ENCODE measurements at regions not wholly inside any gene's neighbourhood (a gene's known extent, or its start where the extent isn't known, plus 50 kb on each side); places are given as distances from the start of the nearest gene placed in this dataset.

DNA sequence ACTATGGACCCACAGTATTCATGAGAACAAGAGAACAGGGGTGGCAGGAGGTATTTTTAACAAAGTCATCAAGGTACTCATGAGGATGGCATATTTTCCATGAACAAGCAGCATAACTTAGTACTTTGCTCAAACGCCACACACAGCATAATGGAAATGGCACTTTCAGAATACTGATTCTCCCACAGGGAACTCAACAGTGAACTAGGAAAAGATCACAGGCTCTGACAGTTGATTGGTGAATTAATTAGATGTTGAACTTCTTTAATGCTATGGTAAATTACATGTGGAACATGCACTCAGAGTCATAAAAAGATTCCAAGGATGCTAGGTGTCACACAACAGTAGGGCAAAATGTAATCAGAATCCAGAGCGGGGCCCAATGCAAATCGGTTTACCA is 1088.6 kb upstream of the C9orf72 start:
- no peak for DNase-seq
- intact Hi-C loops (cut with DNase I): no loop called here
- Histone ChIP-seq H3K27me3 (no peaks in the 10 kb centered on the region), H3K36me3 (no peaks in the 10 kb centered on the region), H3K27ac (no peak overlapping the region), H3K9me3 (no peaks in the 10 kb centered on the region), H3K4me1 (ENCODE audit: insufficient read depth) (no peaks in the 10 kb centered on the region), H3K4me3 (no peak overlapping the region)
- WGBS, 3 donors: 81 to 90% (median 87%) methylated on average over 3 of the region's 3 CpGs
- TF ChIP-seq EP300 (IDR thresholded peaks at IDR 0.05) (no peak), POLR2A (IDR thresholded peaks at IDR 0.05) (no peak), CTCF (IDR thresholded peaks at IDR 0.05) (no peak)

GRCh38 chr9:28662675-28663074 is 1089.4 kb upstream of the C9orf72 start:
- no peak for TF ChIP-seq CTCF (IDR thresholded peaks at IDR 0.05)
- no peak for TF ChIP-seq EP300 (IDR thresholded peaks at IDR 0.05)
- no peak for TF ChIP-seq POLR2A (IDR thresholded peaks at IDR 0.05)
- H3K4me1 ChIP-seq (ENCODE audit: insufficient read depth): no peaks in the 10 kb centered on the region
- DNase-seq: no peak
- H3K9me3 ChIP-seq: no peaks in the 10 kb centered on the region
- H3K27ac ChIP-seq: no peak overlapping the region
- H3K27me3 ChIP-seq: no peaks in the 10 kb centered on the region
- intact Hi-C loops (cut with DNase I): no loop called here
- H3K4me3 ChIP-seq: no peak overlapping the region
- WGBS, 3 donors: 94 to 98% (median 96%) methylated on average over 2 of the region's 2 CpGs
- no peaks in the 10 kb centered on the region for H3K36me3 ChIP-seq

DNA sequence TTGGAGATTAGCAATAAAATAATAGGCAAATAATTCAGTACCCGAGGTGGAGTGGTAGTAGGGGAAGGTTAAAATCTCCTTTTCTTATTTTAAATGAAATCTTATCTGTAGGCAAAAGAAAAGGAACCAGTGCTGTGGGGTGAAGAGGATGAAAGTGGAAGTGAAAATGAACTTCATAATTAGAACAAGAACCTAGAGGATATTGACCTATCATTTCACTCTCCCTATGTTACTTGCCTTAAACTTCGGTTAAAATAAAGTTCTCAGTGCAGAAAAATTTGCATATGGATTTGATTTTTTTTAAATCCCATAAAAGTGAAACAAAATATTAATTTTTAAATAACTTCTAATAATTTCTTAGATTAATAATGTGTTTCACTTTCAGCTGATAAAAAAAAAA is 1094.9 kb upstream of the C9orf72 start:
- 73 to 83% (median 79%) methylated on average over 2 of the region's 2 CpGs for WGBS, 3 donors
- H3K9me3 ChIP-seq: no peaks in the 10 kb centered on the region
- no peaks in the 10 kb centered on the region for H3K36me3 ChIP-seq
- no peak for TF ChIP-seq CTCF (IDR thresholded peaks at IDR 0.05)
- no peaks in the 10 kb centered on the region for H3K27me3 ChIP-seq
- H3K4me1 ChIP-seq (ENCODE audit: insufficient read depth): no peaks in the 10 kb centered on the region
- H3K27ac ChIP-seq: no peak overlapping the region
- intact Hi-C loops (cut with DNase I): no loop called here
- H3K4me3 ChIP-seq: no peak overlapping the region
- no peak for DNase-seq

- Histone ChIP-seq H3K27ac (no peak overlapping the region), H3K4me1 (ENCODE audit: insufficient read depth) (no peaks in the 10 kb centered on the region), H3K4me3 (no peak overlapping the region), H3K9me3 (no peaks in the 10 kb centered on the region), H3K27me3 (no peaks in the 10 kb centered on the region), H3K36me3 (no peaks in the 10 kb centered on the region)
- intact Hi-C loops (cut with DNase I): no loop called here
- no peak for DNase-seq
- TF ChIP-seq EP300 (IDR thresholded peaks at IDR 0.05) (no peak), CTCF (IDR thresholded peaks at IDR 0.05) (no peak), POLR2A (IDR thresholded peaks at IDR 0.05) (no peak)
- WGBS, 3 donors: 53 to 66% (median 63%) methylated on average over 3 of the region's 3 CpGs
Measured at GRCh38 chr9:28671000-28671399, 1097.7 kb upstream of the C9orf72 start.

GRCh38 chr9:28678097-28678496 is 1104.8 kb upstream of the C9orf72 start:
- Histone ChIP-seq H3K36me3 (no peaks in the 10 kb centered on the region), H3K27me3 (no peaks in the 10 kb centered on the region), H3K4me3 (no peak overlapping the region), H3K9me3 (no peaks in the 10 kb centered on the region), H3K4me1 (ENCODE audit: insufficient read depth) (no peaks in the 10 kb centered on the region), H3K27ac (no peak overlapping the region)
- DNase-seq: no peak
- intact Hi-C loops (cut with DNase I): no loop called here
- WGBS, 3 donors: 95 to 96% (median 95%) methylated on average over 2 of the region's 2 CpGs
- TF ChIP-seq CTCF (IDR thresholded peaks at IDR 0.05) (no peak), EP300 (IDR thresholded peaks at IDR 0.05) (no peak), POLR2A (IDR thresholded peaks at IDR 0.05) (no peak)

All from ovary (tissue), 7 donors.